Erythroblast (primary cell): ENCODE measurements at regions not wholly inside any gene's neighbourhood (a gene's known extent, or its start where the extent isn't known, plus 50 kb on each side); places are given as distances from the start of the nearest gene placed in this dataset.

ENCODE experiments used
- GATA1 ChIP-seq: IDR thresholded peaks from 2 replicates; pipeline ENCODE4 v1.6.1; 2011; ENCODE audit warnings: low read depth, mild to moderate bottlenecking, control low read depth, low read length, moderate library complexity
- POLR2A ChIP-seq: IDR thresholded peaks from 2 replicates; pipeline ENCODE4 v1.6.1; 2011; ENCODE audit warnings: mild to moderate bottlenecking, low read length

DNA sequence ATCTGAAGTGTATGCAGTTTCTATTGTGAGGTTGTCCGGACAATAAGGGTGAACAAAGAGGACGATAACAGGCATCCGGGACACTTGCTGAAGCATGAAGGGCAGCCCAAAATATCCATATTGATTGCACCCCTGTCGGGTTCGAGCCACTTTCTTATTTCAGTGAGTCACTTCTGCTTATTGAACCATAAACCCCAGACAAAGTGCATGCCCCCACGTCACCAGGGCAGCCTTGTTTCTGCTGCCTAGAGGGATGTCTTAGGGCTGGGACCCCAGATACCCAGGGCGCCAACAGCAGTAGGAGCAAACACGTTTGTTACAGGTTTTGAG is 175.3 kb upstream of the LYZL1 start:
- TF ChIP-seq POLR2A (no peak), GATA1 (no peak)
